Mammary epithelial cell (primary cell): ENCODE measurements at regions not wholly inside any gene's neighbourhood (a gene's known extent, or its start where the extent isn't known, plus 50 kb on each side); places are given as distances from the start of the nearest gene placed in this dataset.

Experiments used
- EZH2 ChIP-seq: IDR thresholded peaks from 2 replicates; pipeline ENCODE4 v1.6.1; 2012; ENCODE audit warnings: low read length, inconsistent platforms, borderline replicate concordance
- TF ChIP-seq, protein P1 (sequence below), 2 donors: IDR thresholded peaks in 1 of 2; conservative IDR thresholded peaks in 1 of 2; 2 replicates each; pipeline ENCODE4 v1.5.1; 2011 to 2012; ENCODE audit warnings: inconsistent platforms in 2 of 2, low read length in 2 of 2, mild to moderate bottlenecking in 2 of 2, control low read depth in 1 of 2, low read depth in 1 of 2; ENCODE audit not compliant: insufficient read depth in 1 of 2; ENCODE audit errors: extremely low read depth in 1 of 2

GRCh38 chr11:37999171-37999570 lies 1401.1 kb upstream of the RAG2 start:
- TF ChIP-seq, protein P1, sequence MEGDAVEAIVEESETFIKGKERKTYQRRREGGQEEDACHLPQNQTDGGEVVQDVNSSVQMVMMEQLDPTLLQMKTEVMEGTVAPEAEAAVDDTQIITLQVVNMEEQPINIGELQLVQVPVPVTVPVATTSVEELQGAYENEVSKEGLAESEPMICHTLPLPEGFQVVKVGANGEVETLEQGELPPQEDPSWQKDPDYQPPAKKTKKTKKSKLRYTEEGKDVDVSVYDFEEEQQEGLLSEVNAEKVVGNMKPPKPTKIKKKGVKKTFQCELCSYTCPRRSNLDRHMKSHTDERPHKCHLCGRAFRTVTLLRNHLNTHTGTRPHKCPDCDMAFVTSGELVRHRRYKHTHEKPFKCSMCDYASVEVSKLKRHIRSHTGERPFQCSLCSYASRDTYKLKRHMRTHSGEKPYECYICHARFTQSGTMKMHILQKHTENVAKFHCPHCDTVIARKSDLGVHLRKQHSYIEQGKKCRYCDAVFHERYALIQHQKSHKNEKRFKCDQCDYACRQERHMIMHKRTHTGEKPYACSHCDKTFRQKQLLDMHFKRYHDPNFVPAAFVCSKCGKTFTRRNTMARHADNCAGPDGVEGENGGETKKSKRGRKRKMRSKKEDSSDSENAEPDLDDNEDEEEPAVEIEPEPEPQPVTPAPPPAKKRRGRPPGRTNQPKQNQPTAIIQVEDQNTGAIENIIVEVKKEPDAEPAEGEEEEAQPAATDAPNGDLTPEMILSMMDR (conservative IDR thresholded peaks at IDR 0.05 in 1 of 2, IDR thresholded peaks at IDR 0.05 in 1 of 2; ENCODE audit: extremely low read depth in 1 of 2, insufficient read depth in 1 of 2, low read depth in 1 of 2, low read length in 2 of 2), result no peak
- no peak for TF ChIP-seq EZH2
